HCT116 (cell line): ENCODE measurements at regions not wholly inside any gene's neighbourhood (a gene's known extent, or its start where the extent isn't known, plus 50 kb on each side); places are given as distances from the start of the nearest gene placed in this dataset.

Experiments used
- ATAC-seq: fragments of 200-7000 bp; cut with Tn5 transposase; 2 replicates; pipeline ENCODE4 v1.9.1; 2020; ENCODE audit warnings: mild to moderate bottlenecking, moderate library complexity
- BruUV-seq: library from RNA; stranded (reverse); fragments of 400-500 nt; replicated peaks from 2 replicates; lab custom pipeline; 2021; lab: Mats Ljungman, UMichigan
- CTCF ChIA-PET: fragments of 300-600 bp; sonication (Branson Sonifier 250); formaldehyde crosslinking; loops from one replicate; lab custom pipeline; 2021; ENCODE audit warnings: antibody characterized with exemption; lab: Charles Lee
- POLR2A ChIA-PET: fragments of 300-600, 350-600 bp; sonication (Branson Sonifier 250); formaldehyde crosslinking; loops from one replicate; lab custom pipeline; 2021; ENCODE audit warnings: antibody characterized with exemption; lab: Charles Lee
- RAD21 ChIA-PET, 2 experiments: fragments of 300-600 bp; sonication (Branson Sonifier 250); formaldehyde crosslinking; loops; one replicate each; lab custom pipeline; 2023; ENCODE audit warnings: low total read pairs in 2 of 2; ENCODE audit not compliant: uncharacterized antibody in 2 of 2, unreplicated experiment in 2 of 2, low non-redundant PET in 1 of 2; lab: Charles Lee
- DNase-seq: peaks from one replicate; pipeline ENCODE4 v3.0.0-alpha.2; 2010; ENCODE audit warnings: low read depth, low spot score
- H2AFZ ChIP-seq: fragments of 200-600 bp; shearing (Covaris generic), sonication (generic); 2 replicates; pipeline ENCODE4 v1.6.1; 2017; ENCODE audit warnings: low read depth, mixed run types, mixed read lengths, antibody characterized with exemption, low read length; ENCODE audit not compliant: poor library complexity, severe bottlenecking
- H3K27ac ChIP-seq: 2 replicates; pipeline ENCODE4 v1.5.1; 2012; ENCODE audit warnings: low read depth, low read length
- H3K27me3 ChIP-seq: fragments of 200-600 bp; sonication (generic); 2 replicates; pipeline ENCODE4 v1.6.1; 2016; ENCODE audit warnings: mixed run types, low read length, mixed read lengths; ENCODE audit not compliant: insufficient read depth
- H3K36me3 ChIP-seq, 2 experiments: fragments of 200-500 bp in 1 of 2; fragments of 200-600 bp in 1 of 2; sonication (Bioruptor generic) in 1 of 2; sonication (generic) in 1 of 2; 2 replicates each; pipeline versions ENCODE4 v1.5.1 to v1.6.1; 2014 to 2016; ENCODE audit warnings: low read length in 2 of 2, inconsistent platforms in 1 of 2, mixed read lengths in 1 of 2, mixed run types in 1 of 2; ENCODE audit not compliant: insufficient read depth in 2 of 2, control insufficient read depth in 1 of 2
- H3K4me1 ChIP-seq, 2 experiments: fragments of 200-600 bp in 1 of 2; sonication (generic) in 1 of 2; 2 replicates each; pipeline versions ENCODE4 v1.5.1 to v1.6.1; 2012 to 2017; ENCODE audit warnings: low read length in 2 of 2, inconsistent platforms in 1 of 2, mild to moderate bottlenecking in 1 of 2, mixed read lengths in 1 of 2, mixed run types in 1 of 2, moderate library complexity in 1 of 2; ENCODE audit not compliant: insufficient read depth in 2 of 2, control insufficient read depth in 1 of 2
- H3K4me2 ChIP-seq: fragments of 200-600 bp; sonication (generic); 2 replicates; pipeline ENCODE4 v1.6.1; 2017; ENCODE audit warnings: mixed run types, low read length, mixed read lengths
- H3K4me3 ChIP-seq, 2 experiments: fragments of 200-600 bp in 1 of 2; sonication (generic) in 1 of 2; replicated peaks in 1 of 2; 2 replicates each; pipeline ENCODE4 v1.5.1; 2011 to 2016; ENCODE audit warnings: low read length in 2 of 2, control low read depth in 1 of 2, low read depth in 1 of 2, mild to moderate bottlenecking in 1 of 2, mixed read lengths in 1 of 2, mixed run types in 1 of 2
- H3K79me2 ChIP-seq: fragments of 200-600 bp; sonication (generic); 2 replicates; pipeline ENCODE4 v1.6.1; 2017; ENCODE audit warnings: mild to moderate bottlenecking, mixed run types, low read length, moderate library complexity, mixed read lengths; ENCODE audit not compliant: insufficient read depth
- H3K9ac ChIP-seq: fragments of 200-600 bp; sonication (generic); 2 replicates; pipeline ENCODE4 v1.6.1; 2016; ENCODE audit warnings: low read length, mixed read lengths
- H3K9me2 ChIP-seq: fragments of 200-600 bp; sonication (generic), shearing (Covaris generic); 2 replicates; pipeline ENCODE4 v1.6.1; 2017; ENCODE audit warnings: mixed run types, mild to moderate bottlenecking, moderate library complexity; ENCODE audit not compliant: insufficient read depth
- H3K9me3 ChIP-seq, 2 experiments: fragments of 200-500 bp in 1 of 2; fragments of 200-600 bp in 1 of 2; sonication (Bioruptor generic) in 1 of 2; sonication (generic) in 1 of 2; 2 replicates each; pipeline ENCODE4 v1.6.1; 2014 to 2017; ENCODE audit warnings: low read length in 2 of 2, mixed read lengths in 2 of 2, inconsistent platforms in 1 of 2, low read depth in 1 of 2, mild to moderate bottlenecking in 1 of 2, mixed run types in 1 of 2, moderate library complexity in 1 of 2; ENCODE audit not compliant: control insufficient read depth in 1 of 2, insufficient read depth in 1 of 2
- H4K20me1 ChIP-seq: fragments of 200-600 bp; sonication (generic), shearing (Covaris generic); 2 replicates; pipeline ENCODE4 v1.6.1; 2017; ENCODE audit warnings: mixed run types, mild to moderate bottlenecking, moderate library complexity; ENCODE audit not compliant: insufficient read depth
- CEBPB ChIP-seq: IDR thresholded peaks from 2 replicates; pipeline ENCODE4 v1.6.1; 2012; ENCODE audit warnings: low read depth
- EGR1 ChIP-seq: IDR thresholded peaks from 2 replicates; pipeline ENCODE4 v1.6.1; 2012; ENCODE audit warnings: low read depth
- EZH2phosphoT487 ChIP-seq: fragments of 200-600 bp; IDR thresholded peaks from 2 replicates; pipeline ENCODE4 v1.6.1; 2018; ENCODE audit warnings: antibody characterized with exemption, borderline replicate concordance
- RAD21 ChIP-seq: IDR thresholded peaks from 2 replicates; pipeline ENCODE4 v1.6.1; 2012; ENCODE audit warnings: low read depth, mild to moderate bottlenecking
- REST ChIP-seq: IDR thresholded peaks from 2 replicates; pipeline ENCODE4 v1.6.1; 2012; ENCODE audit warnings: low read depth
- YY1 ChIP-seq: IDR thresholded peaks from 2 replicates; pipeline ENCODE4 v1.6.1; 2011; ENCODE audit warnings: low read length, low read depth, moderate library complexity, mild to moderate bottlenecking; ENCODE audit not compliant: insufficient replicate concordance; ENCODE audit errors: extremely low read depth
- ZFX ChIP-seq: fragments of 450-650 bp; IDR thresholded peaks from 2 replicates; pipeline ENCODE4 v1.6.1; 2017
- ZNF274 ChIP-seq: fragments of 200-500 bp; sonication (Bioruptor generic); IDR thresholded peaks from 2 replicates; pipeline ENCODE4 v1.6.1; 2014; ENCODE audit warnings: mild to moderate bottlenecking, low read depth, low read length, inconsistent platforms
- intact Hi-C: fragments of 100-400 bp; cut with micrococcal nuclease; formaldehyde crosslinking; loops from 2 replicates; pipeline ENCODE4 v1.10.0; 2022
- TF ChIP-seq, protein P1 (sequence below): IDR thresholded peaks from 2 replicates; pipeline ENCODE4 v1.6.1; 2011; ENCODE audit warnings: mild to moderate bottlenecking, low read length, moderate library complexity; ENCODE audit not compliant: insufficient replicate concordance; ENCODE audit errors: extremely low read depth

DNA sequence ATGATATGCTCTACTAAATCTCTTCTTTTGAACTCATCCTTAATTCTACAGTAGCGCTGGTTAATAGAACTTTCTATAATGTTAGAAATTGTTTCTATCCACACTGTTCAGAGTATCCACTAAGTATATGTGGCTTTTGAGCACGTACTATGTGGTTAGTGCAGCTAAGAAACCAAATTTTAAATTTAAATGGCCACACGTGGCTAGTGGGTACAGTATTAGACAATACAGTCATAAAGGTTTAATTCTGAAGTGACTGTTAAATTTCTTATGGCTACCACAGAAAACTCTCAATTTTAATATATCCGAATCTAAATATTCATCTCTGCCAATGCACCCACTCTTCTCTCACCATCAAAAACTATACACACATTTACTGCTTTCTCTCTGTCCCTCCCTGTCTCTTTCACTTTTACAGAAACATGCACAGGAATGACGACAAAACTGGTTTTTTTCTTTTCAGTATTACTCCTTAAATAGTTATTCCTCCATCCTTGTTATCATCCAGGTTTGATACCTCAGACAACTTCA lies 583.9 kb downstream of the KCTD8 start:
- ChIA-PET POLR2A (no interaction called here), CTCF (no interaction called here), RAD21 (no interaction called here)
- H3K4me1 ChIP-seq, result no peaks in the 10 kb centered on the region
- no peaks in the 10 kb centered on the region for H4K20me1 ChIP-seq
- no peak overlapping the region for H3K4me3 ChIP-seq
- H3K27me3 ChIP-seq, result no peaks in the 10 kb centered on the region
- no peak for ATAC-seq
- H2AFZ ChIP-seq, result no peak overlapping the region
- intact Hi-C loops, result no loop called here
- no peak for DNase-seq
- no peak overlapping the region for H3K27ac ChIP-seq
- no peak overlapping the region for H3K9ac ChIP-seq
- H3K9me3 ChIP-seq, result peaks cover 13 to 30% of the 10 kb centered on the region in 2 experiments; a peak in 3 of 4 replicates
- no peaks in the 10 kb centered on the region for H3K36me3 ChIP-seq
- H3K9me2 ChIP-seq, result no peaks in the 10 kb centered on the region
- H3K4me2 ChIP-seq, result no peak overlapping the region
- H3K79me2 ChIP-seq, result no peaks in the 10 kb centered on the region
- TF ChIP-seq EGR1 (no peak), ZNF274 (no peak), REST (no peak), EZH2phosphoT487 (no peak), YY1 (no peak), CEBPB (no peak), RAD21 (no peak), ZFX (no peak)
- TF ChIP-seq, protein P1, sequence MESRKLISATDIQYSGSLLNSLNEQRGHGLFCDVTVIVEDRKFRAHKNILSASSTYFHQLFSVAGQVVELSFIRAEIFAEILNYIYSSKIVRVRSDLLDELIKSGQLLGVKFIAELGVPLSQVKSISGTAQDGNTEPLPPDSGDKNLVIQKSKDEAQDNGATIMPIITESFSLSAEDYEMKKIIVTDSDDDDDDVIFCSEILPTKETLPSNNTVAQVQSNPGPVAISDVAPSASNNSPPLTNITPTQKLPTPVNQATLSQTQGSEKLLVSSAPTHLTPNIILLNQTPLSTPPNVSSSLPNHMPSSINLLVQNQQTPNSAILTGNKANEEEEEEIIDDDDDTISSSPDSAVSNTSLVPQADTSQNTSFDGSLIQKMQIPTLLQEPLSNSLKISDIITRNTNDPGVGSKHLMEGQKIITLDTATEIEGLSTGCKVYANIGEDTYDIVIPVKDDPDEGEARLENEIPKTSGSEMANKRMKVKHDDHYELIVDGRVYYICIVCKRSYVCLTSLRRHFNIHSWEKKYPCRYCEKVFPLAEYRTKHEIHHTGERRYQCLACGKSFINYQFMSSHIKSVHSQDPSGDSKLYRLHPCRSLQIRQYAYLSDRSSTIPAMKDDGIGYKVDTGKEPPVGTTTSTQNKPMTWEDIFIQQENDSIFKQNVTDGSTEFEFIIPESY, result no peak
- BruUV-seq, result no TSS peak
